ENCODE measurements at regions not wholly inside any gene's neighbourhood (a gene's known extent, or its start where the extent isn't known, plus 50 kb on each side); places are given as distances from the start of the nearest gene placed in this dataset.

DNA sequence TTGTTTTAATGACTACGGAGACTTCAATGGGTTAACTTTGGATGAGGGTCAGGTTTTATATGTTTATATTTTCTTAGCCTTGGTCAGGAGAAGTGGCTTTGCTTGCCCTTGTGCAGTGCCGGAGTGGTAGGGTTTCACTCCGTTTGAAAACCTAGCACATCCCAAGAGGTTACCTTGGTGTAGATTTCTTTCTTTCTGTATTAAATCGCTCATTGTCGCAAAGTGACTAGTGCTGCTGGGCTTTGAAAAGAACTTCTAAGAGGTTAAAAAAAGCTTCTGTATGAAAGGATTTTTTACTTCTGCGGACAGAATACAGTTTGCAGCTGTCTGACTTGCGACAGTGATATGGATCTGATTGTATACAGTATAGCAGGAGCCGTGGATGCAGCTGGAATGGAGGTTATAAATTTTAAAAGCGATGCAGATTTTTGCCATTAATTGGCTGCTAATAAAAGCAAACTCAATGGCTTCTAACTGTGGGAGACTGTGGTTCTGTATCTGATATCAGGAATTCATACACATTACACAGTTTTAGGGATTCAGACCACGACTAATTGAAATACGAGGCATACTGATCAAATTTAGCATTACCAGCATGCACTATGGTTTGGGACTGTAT is 340.9 kb upstream of the PITX2 start:
- no peak for DNase-seq

DNA sequence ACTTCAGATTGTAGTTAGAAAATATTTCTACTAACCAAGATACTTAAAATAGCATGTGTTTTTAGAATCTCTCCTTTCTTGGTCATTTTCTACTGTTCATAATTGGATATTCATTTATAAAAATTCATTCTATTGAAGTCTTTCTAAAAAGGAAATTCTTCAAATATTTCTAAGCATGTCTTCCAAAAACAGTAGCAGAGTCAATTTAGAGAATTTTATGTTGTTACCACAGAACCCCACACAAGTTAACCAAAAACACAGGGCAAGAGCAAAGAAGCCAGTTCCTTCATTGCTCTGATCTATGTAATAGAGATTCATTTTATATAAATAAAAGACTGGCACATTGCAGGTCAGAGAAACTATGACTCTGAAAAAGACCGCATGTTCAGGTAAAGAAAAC is 345.1 kb upstream of the PITX2 start:
- no peak for DNase-seq

DNA sequence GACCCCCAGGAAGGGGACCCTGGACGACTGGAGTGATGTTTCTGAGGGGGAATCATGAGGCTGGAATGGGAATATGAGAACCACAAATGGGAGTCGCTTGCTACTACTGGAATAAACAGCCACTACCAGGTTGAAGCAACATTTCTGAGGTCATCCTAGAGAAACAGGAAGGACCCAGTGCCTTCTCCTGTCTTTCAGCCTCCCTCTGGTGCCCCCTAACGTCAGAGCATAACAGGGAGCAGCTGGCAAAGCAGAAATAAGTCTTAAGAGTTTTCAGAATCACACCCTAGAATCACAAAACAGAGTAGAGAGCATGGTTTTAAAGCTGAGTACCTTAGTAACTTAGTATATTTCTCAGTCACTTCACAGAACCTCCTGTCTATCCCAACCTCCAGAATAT is 347.8 kb upstream of the PITX2 start:
- DNase-seq, result peak in 1 of 5 experiments; percentile 14

GRCh38 chr4:110975338-110975737 is 352.5 kb upstream of the PITX2 start:
- no peak for DNase-seq

- DNase-seq, result no peak
These were observed 354.7 kb upstream of the PITX2 start for GRCh38 chr4:110977554-110977953.

DNA sequence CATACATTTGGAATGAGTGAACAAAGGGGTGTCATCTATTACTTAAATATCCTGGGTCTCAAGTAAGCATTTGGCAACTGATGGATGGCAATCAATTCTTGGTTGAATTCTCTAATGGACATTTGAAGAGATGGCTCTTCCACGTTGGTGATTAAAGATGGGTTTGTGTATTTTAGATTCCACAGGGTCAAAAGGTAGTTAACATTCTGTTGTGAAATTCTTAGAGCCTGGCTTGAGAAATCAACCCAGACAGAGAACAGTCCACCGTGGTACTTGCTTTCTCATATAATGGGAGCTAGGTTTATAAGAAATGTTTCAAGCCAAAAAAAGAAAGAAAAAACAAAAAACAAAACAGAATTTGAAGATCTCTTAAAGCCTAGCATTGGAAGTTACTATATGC is 355.9 kb upstream of the PITX2 start:
- no peak for DNase-seq

DNA sequence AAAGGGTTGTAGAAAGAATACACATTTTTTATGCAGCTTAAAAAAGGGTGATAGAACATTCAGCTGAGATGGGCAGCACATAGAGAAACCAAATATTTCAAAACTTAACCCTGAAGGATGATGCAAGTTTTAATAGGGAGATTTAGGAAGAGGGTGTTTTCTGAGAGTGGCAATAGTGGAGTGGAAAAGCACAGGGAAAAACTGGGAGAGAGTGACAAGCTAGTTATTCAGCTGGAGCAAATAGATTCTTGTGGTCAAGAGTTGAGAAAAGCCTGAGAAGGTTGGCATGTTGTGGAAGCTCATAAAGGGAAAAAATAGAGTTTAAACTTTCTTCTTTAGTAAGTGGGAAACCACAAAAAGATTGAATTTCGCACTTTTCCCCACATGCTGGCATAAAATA is 359.6 kb upstream of the PITX2 start:
- DNase-seq, result no peak

GRCh38 chr4:110988722-110989121 is 365.8 kb upstream of the PITX2 start:
- DNase-seq, result no peak

- DNase-seq, result no peak
These were observed 366.2 kb upstream of the PITX2 start for GRCh38 chr4:110989125-110989524.

GRCh38 chr4:110994781-110995180 is 371.9 kb upstream of the PITX2 start:
- no peak for DNase-seq

DNA sequence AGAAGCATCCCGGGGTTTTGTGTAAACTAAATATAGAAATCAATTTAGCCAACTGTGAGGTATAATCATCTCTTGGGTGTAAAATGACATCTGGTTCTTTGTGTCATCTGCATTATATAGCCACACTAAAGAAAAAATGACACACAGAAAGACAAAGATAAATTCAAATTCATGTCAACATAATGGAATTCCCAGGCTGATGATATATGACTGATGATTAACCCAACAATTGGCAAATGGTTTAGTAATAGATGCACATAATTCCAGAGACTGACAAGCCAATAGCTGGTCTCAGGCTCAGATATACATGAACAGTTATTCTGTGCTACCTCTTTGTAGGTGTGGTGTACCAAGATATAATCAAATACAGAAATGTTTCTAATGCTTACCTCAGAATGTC is 375.4 kb upstream of the PITX2 start:
- DNase-seq, result no peak

- DNase-seq, result no peak
These were observed 388.6 kb upstream of the PITX2 start for GRCh38 chr4:111011458-111011857.

DNA sequence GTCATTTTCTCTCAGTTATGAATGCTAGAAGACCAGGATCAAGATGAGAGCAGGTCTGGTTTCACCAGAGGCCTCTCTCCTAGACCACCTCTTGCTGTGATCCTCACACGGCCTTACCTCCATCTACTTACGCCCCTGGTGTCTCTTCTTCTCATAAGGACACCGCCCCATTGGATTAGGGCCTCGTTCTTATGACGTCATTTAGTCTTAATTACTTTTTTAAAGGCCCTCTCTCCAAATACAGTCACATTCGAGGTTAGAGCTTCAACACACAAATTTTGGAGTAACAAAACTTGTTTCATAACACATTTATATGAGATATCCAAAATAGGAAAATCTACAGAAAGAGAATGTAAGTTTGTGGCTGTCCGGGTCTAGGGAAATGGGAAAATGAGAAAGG is 391.0 kb upstream of the PITX2 start:
- DNase-seq, result no peak

- DNase-seq, result no peak
These were observed 391.7 kb upstream of the PITX2 start for GRCh38 chr4:111014537-111014936.

GRCh38 chr4:111016416-111016815 is 393.5 kb upstream of the PITX2 start:
- DNase-seq, result no peak

DNA sequence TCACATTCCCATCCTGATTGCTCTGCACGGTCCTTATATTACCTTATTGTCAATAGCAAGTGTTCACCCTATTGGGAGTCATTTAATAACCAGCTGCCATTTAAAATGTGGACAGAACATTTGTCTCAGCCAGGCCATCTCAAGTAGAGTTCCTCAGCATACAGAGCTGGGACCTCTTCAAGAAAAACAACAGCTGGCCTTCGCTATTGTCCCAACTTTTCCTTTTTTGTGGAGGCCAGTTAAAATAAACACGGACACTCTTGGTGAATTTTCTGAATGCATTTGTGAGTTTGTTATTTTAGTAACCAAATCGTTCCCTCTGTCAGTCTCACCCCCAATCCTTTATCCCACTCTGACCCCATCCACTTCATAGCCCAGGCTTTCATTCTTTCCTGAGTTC is 395.3 kb upstream of the PITX2 start:
- no peak for DNase-seq

- DNase-seq, result no peak
These were observed 397.6 kb upstream of the PITX2 start for GRCh38 chr4:111020476-111020875.

DNA sequence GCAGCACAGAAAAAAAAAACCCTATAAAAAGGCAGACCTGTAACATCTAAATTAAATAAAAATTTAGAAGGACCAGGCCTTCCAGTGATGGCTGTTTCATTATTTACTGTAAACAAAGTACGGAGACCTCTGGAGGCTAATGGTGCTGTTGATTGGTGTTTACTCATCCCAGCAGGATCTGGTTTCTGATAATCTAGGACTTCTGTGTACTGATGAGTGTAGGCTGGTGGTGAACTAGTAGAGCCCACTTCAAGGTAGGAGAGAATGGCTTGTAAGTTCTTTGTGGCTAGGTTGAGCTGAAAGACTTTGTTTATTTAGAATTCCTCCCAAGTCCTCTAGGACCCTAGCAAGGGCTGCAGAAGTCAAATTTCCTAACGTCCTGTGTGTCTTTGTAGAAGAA is 398.1 kb upstream of the PITX2 start:
- DNase-seq, result no peak

GRCh38 chr4:111022758-111023157 is 399.9 kb upstream of the PITX2 start:
- no peak for DNase-seq

DNA sequence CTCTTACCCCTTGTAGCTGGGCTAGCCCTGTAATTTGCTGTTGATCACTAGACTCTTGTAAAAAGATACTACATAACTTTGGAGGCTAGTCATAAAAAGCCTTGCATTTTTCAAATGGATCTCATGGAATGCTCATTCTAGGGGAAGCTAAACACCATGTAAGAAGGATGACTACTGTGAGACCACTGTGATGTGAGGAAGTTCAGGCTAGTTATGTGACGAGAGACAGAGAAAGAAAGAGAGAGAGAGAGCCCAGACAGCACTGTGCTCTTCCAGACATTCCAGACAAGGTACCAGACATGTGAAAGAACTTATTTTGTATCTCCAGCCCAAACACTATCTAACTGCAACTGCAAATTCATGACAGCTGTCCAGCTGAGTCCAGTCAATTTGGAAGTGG is 404.6 kb upstream of the PITX2 start:
- DNase-seq, result no peak

DNA sequence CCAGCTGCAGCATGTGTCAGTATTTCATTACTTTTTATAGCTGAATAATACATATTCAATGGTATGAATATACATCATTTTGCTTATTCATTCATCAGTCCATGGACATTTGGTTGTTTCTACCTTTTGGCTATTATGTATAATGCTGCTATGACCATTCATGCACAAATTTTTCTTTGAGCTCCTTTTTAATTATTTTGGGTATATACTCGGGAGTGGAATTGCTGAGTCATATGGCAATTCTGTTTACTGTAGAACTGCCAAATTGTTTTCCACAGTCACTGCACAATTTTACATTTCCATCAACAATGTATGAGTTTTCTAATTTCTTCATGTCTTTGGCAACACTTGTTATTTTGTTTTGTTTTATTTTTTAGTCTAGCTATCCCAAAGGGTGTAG is 405.9 kb upstream of the PITX2 start:
- no peak for DNase-seq

DNA sequence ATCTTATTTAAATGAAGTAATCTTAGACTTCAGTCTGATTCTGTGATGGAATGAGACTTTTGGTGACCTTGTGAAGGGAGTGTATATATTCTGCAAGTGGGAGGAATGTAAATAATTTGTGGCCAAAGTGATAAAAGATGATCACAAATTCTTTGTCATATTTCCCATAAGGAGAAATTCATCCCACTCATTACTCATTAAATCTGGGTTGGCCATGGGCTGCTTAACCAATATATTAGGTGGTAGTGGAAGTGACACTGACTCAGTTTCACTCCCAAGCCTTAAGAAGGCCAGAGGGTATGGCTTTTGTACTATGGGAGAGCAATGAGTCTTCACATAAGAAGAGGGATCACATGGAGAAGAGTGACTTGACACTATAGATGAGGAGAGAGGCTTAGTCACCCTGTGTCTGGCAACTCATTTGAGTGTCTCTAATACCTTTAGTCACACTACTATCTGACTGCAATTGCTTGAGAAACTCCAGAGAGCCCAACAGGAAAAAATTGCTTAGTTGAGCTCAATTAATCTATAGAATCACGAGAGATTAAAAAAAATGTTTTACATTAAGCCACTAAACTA is 408.2 kb upstream of the PITX2 start:
- DNase-seq, result no peak

DNA sequence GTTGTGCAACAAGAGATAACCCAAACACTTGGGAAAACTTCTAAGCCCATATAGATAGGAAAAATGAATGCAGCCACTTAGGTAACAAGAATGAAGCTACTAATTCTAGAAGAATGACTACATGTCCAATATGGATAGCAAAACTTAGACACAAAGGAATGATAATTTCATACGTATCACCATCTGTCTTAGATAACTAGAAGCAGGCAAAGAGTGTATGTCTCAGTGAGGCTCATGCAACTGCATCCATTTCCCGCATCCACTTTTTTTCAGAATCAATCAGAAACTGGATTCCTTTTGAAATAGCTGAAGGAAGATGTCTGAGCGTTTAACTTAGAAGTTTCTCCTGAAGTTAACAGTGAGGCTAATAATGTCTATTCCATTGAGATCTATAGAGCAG is 408.7 kb upstream of the PITX2 start:
- no peak for DNase-seq

DNA sequence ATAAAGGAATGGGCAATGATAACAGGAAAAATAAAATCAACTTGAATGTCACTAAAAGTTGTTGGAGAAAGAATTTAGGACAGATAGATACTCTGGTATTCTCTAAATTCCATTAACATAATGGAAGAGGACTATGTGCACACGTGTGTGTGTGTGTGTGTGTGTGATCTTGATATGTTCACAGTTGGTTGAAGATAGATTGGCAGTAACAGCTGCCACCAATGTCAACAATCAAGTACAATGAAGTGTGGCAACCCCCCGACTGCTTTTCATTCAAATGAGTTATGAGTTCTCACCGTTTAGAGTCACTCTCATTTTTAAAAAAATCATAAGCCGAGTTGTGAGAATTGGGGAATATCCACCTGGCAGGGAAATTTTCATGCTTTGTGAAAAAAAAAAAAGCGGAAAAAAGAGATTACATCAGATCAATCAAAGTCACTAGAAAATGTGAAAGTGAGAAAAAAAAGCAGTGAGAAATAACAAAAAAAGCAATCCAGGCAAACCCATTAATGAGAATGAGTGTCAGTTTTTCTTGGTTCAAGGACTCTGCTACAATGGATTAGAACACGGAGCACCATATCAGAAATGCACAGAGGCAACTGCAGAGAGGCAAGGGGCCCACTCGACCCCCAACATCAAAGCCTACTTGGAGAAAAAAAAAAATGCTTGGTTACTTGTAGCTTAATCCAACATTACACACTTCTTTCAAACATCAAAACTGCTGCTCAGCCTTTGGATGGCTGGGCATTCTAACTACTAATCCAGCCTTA is 414.9 kb upstream of the PITX2 start:
- DNase-seq, result no peak
